Spinal cord (tissue), 9 donors: ENCODE measurements at regions not wholly inside any gene's neighbourhood (a gene's known extent, or its start where the extent isn't known, plus 50 kb on each side); places are given as distances from the start of the nearest gene placed in this dataset.
"Not testable (repeated sequence)": the region's sequence is repeated elsewhere in the genome, so short reads cannot be mapped to it uniquely, and the experiment has no call there.

Experiments
- DNase-seq, 6 donors: peaks; one replicate each; pipeline versions ENCODE4 v3.0.0 to v3.0.0-alpha.2; 2013 to 2015; ENCODE audit warnings: low spot score in 6 of 6, low read depth in 4 of 6
- H3K27ac ChIP-seq: one replicate; pipeline ENCODE4 v1.5.1; 2013; ENCODE audit warnings: low read depth, low read length, control low read depth
- H3K27me3 ChIP-seq: one replicate; pipeline ENCODE4 v1.6.1; 2013; ENCODE audit warnings: low read length; ENCODE audit not compliant: control insufficient read depth, insufficient read depth
- H3K36me3 ChIP-seq: one replicate; pipeline ENCODE4 v1.6.1; 2013; ENCODE audit warnings: low read length; ENCODE audit not compliant: control insufficient read depth, insufficient read depth
- H3K4me1 ChIP-seq: one replicate; pipeline ENCODE4 v1.6.1; 2013; ENCODE audit warnings: low read length; ENCODE audit not compliant: control insufficient read depth, insufficient read depth
- H3K4me3 ChIP-seq: one replicate; pipeline ENCODE4 v1.5.1; 2013; ENCODE audit warnings: low read depth, low read length, control low read depth
- H3K9me3 ChIP-seq: one replicate; pipeline ENCODE4 v1.6.1; 2013; ENCODE audit warnings: low read length; ENCODE audit not compliant: control insufficient read depth, insufficient read depth
- WGBS: methylation state at CpG from one replicate; pipeline ENCODE4 v1.1.5; 2013; ENCODE audit warnings: missing lambda C conversion rate; ENCODE audit not compliant: insufficient coverage; 5-methylcytosine and 5-hydroxymethylcytosine counted together
- donor health status: healthy.

DNA sequence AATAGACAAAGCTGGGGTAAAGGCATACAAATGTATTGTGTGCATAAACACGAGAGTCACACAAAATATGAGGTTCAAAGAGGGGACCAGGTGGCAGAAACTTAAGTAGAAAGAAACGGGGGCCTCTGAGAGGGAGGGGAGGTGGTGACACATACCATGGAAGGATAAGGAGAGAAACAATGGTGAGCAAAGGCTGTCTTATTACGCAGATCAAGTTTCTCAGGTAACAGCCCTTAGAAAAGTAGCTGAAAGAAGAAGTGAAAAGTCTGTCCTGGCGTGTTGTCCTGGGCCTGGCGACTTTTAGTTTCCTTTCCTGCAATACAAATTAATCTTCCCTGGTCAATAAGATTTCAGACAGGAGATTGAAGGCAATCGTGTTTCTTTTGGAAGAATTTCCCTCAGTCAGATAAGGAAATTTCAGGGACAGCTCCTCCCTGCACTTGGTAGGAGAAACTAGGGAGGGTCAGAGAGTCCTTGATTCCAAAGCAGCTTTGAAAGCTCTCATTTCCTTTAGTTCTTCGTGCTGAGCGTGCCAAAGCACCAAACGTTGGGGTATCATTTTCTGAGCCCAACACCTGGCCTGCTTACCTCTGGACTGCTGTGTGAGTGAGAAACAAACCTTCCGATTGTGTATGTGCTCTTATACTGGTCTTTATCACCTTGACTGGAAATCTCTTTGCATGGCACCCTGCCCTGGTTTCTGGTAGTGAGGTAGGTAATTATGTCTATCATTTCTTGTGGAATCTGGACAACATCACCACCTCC lies 676.7 kb upstream of the LCORL start:
- DNase-seq: no peak
- Histone ChIP-seq H3K27ac (no peak overlapping the region), H3K27me3 (no peaks in the 10 kb centered on the region), H3K9me3 (peaks cover 4% of the 10 kb centered on the region), H3K4me3 (no peak overlapping the region), H3K4me1 (no peaks in the 10 kb centered on the region), H3K36me3 (no peaks in the 10 kb centered on the region)
- 76% methylated on average over 2 of the region's 10 CpGs for WGBS

- Histone ChIP-seq H3K4me3 (no peak overlapping the region), H3K4me1 (peaks cover 7% of the 10 kb centered on the region), H3K27me3 (no peaks in the 10 kb centered on the region), H3K27ac (no peak overlapping the region), H3K36me3 (no peaks in the 10 kb centered on the region), H3K9me3 (no peaks in the 10 kb centered on the region)
- no peak for DNase-seq
- WGBS: 96% methylated on average over 15 of the region's 18 CpGs
Observed at GRCh38 chr4:18695733-18696527, 674.4 kb upstream of the LCORL start.

GRCh38 chr4:18691431-18692200 lies 670.1 kb upstream of the LCORL start:
- no peak overlapping the region for H3K27ac ChIP-seq
- WGBS: 53% methylated on average over 6 of the region's 9 CpGs
- H3K27me3 ChIP-seq: peaks cover 2% of the 10 kb centered on the region
- no peak overlapping the region for H3K4me3 ChIP-seq
- no peaks in the 10 kb centered on the region for H3K9me3 ChIP-seq
- H3K36me3 ChIP-seq: no peaks in the 10 kb centered on the region
- H3K4me1 ChIP-seq: peaks cover 7% of the 10 kb centered on the region
- peak in 1 of 6 donors; percentile 39 for DNase-seq

DNA sequence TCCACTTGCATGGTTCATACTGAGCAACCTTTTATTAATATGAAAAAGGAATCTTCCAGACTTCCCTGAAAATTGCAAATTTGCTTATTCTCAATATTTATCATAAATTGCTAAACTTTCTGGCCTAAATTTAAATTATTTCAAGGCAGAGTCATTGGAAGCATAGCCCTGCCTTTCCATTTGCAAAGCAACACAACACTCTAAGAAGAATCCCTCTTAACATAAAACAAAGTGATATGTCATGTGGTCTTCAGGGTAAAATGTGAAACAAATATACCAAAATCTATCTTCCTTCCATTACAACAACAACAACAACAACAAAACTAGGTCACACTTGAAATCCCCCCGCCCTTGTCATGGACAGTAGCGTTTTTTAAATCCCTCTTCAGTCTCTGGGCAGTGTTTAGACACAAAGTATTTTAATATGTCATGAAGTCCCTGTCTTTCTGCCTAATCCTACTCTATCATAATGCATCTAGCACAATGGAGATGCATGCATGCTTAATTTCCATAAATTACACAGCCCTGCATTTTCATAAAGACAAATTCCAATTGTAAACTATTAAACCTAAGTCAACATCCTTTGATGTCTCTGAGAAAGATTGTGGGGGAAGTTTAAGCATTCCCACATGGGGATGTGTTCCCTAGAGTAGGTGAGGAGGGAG lies 668.9 kb upstream of the LCORL start:
- no peak for DNase-seq
- H3K27ac ChIP-seq: no peak overlapping the region
- H3K4me3 ChIP-seq: no peak overlapping the region
- H3K9me3 ChIP-seq: no peaks in the 10 kb centered on the region
- WGBS: no CpG with 5 or more reads among the region's 2 CpGs
- peaks cover 7% of the 10 kb centered on the region for H3K4me1 ChIP-seq
- peaks cover 2% of the 10 kb centered on the region for H3K27me3 ChIP-seq
- H3K36me3 ChIP-seq: no peaks in the 10 kb centered on the region

DNA sequence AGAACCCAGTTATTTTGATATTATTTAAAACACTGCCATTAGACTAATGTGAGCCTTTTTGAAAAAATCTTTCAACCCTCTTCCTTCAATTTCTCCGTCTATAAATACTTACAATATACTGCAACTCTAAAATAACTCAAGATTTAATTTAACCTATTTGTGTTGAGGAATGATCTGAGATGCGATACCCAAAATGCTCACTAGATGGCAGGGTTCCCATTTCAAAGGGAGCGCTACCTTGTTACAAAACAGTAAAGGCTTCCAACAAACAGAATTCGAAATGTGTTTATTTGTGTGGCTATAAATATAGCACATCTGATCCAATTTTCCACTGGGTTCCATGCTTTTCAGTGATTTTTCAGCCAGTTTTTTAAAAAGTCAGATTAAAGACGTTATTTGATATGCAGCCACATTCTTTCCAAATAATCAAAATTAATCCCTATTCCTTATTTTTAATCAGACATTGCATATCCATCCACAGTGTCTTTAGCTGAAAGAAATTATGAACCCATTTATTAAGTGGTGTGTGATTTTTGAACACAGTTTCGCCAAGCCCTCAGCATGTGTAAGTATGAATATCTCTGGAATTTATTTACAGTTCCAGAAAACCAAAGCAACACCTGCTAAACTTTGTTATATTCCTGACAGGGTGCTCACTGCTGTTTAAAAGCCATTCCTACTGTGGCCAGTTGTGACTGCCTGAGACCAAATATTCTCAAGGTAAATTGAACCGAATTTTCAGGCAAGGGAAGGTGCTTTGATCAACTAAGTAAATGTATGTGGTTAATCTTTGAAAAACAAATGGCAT lies 668.0 kb upstream of the LCORL start:
- peak; percentile 76 to 95 (median 80) for DNase-seq
- Histone ChIP-seq H3K4me3 (no peak overlapping the region), H3K27me3 (peaks cover 2% of the 10 kb centered on the region), H3K4me1 (peaks cover 7% of the 10 kb centered on the region), H3K27ac (no peak overlapping the region), H3K9me3 (no peaks in the 10 kb centered on the region), H3K36me3 (no peaks in the 10 kb centered on the region)
- WGBS: 0% methylated on average over 1 of the region's 7 CpGs

DNA sequence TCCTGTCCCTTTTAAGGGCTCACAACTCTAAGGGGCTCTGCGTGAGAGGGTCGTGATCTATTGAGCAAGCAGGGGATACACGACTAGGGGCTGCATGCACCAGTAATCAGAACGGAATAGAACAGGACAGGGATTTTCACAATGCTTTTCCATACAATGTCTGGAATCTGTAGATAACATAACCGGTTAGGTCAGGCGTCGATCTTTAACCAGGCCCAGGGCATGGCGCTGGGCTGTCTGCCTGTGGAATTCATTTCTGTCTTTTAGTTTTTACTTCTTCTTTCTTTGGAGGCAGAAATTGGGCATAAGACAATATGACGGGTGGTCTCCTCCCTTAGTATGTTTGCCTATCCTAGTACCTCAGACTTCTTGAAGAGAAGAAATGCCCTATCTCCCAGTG lies 666.8 kb upstream of the LCORL start:
- not testable (repeated sequence) for H3K36me3 ChIP-seq, DNase-seq, H3K27me3 ChIP-seq, H3K4me1 ChIP-seq, H3K9me3 ChIP-seq, H3K4me3 ChIP-seq, H3K27ac ChIP-seq
- WGBS: 88% methylated on average over 8 of the region's 9 CpGs

GRCh38 chr4:18686338-18687037 lies 664.9 kb upstream of the LCORL start:
- no peaks in the 10 kb centered on the region for H3K36me3 ChIP-seq
- H3K27me3 ChIP-seq: peaks cover 2% of the 10 kb centered on the region
- H3K9me3 ChIP-seq: no peaks in the 10 kb centered on the region
- no peak overlapping the region for H3K27ac ChIP-seq
- WGBS: 95% methylated on average over 3 of the region's 7 CpGs
- no peak for DNase-seq
- H3K4me3 ChIP-seq: no peak overlapping the region
- H3K4me1 ChIP-seq: peaks cover 3% of the 10 kb centered on the region

DNA sequence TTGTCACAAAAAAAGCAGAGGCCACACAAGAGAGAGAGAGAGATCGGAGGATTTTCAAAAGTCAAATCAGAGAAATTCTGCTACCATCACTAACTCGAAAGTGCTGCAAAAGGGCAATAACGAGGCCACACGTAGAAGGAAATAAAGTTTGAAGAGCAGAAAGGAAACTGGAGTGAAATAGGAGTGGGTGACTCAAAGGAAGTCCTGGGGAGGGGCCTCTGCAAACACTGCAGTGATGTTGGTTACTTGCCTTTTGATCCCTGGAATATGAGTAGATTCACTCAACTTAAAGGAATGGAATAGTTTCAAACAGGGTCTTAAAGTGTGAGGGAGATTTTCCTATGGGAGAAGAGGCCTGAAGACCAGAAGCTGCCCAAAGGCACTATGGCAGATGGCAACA lies 663.4 kb upstream of the LCORL start:
- H3K4me1 ChIP-seq: no peaks in the 10 kb centered on the region
- no peak overlapping the region for H3K27ac ChIP-seq
- peaks cover 2% of the 10 kb centered on the region for H3K27me3 ChIP-seq
- H3K36me3 ChIP-seq: no peaks in the 10 kb centered on the region
- no peak for DNase-seq
- 100% methylated on average over 2 of the region's 4 CpGs for WGBS
- H3K4me3 ChIP-seq: no peak overlapping the region
- no peaks in the 10 kb centered on the region for H3K9me3 ChIP-seq
